NCI-H2107 treated with DMSO at 0.1 percent for 48 hours (cell line): ENCODE measurements at regions not wholly inside any gene's neighbourhood (a gene's known extent, or its start where the extent isn't known, plus 50 kb on each side); places are given as distances from the start of the nearest gene placed in this dataset.
"Not testable (repeated sequence)": the region's sequence is repeated elsewhere in the genome, so short reads cannot be mapped to it uniquely, and the experiment has no call there.

Source experiments
- DNase-seq: peaks from one replicate; lab custom pipeline; 2025; ENCODE audit not compliant: unreplicated experiment; lab: John Stamatoyannopoulos, UW

DNA sequence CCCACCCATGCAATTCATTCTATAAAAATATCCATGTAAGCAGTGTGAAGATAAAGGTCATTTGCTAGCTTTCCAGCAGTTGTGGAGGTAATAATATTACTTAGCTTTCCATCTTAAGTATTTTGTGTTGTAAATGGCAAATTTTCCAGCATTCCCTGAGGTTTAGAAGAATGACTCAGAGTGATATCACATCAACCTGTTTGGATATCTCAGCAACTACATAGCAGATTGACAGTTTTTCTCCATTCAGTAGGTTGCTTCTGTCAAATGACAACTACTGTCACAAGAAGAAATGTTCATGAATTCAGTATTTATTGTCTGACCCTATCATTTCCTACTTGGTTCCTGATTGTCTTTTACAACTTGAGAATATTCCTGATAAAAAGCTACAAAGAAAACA lies 434.9 kb upstream of the GALNTL6 start:
- no peak for DNase-seq

DNA sequence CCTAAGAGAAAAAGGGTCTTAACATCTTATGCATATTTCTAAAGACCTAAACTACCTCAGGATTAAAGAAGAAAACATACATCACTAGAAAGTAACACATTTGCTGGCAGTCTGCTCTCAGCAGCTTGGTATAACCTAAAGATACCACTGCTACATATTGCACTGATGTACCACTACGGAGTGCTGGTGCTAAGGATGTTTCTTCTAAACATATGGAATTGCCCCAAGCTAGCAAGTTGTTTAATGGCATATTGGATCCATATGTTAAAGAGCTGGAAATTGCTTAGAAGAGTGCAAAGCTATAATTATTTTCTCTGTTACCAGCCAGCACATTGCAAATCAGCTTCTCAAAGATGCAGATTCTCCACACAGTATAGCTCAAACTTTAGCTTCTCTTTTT lies 436.5 kb upstream of the GALNTL6 start:
- no peak for DNase-seq

DNA sequence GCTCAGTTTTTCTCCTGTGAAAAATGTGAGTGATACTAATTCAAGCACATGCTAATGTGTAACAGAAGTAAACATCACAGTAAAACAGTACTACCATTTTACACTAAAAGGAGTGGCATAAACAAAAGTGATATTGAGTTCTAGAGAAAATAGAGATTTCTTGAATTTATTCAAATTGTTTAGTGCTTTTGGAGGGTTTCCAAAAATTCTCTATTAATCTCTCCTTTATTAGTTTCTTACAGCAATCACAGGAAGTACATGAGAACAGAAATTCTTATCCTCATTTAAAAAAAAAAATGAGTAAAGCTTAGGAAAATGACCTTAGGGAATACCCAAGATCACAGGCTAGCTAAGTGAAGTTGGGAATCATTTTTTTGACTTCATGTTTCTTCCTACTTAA lies 459.7 kb upstream of the GALNTL6 start:
- DNase-seq, result no peak

DNA sequence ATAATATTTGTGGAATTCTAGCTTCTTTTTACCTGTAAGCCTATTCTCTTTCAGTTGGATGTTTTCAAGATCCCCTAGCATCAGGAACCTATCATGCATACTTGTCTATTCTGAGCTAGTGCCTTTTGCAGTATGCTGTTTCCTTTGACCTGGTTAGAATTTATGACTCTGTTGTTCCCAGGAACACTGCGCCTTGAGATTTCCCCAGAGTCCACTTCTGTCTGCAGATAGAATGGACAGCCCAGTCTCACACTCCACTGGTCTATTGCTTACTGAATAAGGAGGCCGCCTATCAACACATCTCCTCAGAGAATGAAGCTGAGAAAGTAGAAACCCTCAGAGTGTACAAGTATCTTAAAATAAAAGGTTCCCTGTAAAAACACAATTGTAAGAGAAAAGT lies 465.1 kb upstream of the GALNTL6 start:
- DNase-seq, result no peak

DNA sequence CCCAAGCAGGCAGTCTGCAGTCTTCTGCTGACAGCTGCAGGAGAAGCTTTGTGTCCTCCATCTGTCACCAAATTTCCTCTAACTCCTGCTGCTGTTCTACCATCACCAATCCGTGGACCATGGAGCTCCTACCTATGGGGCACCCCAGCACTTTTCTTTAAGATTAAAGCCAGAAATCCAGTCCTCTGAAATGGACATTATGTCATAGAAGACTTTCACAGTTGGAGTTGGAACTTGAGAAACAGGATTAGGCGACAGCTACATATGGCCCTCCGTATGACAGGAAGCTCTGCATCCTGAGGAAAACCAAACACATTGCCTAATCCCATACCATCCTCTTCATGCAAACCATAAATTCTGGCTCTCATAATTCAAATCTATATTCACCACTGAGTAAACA lies 470.6 kb upstream of the GALNTL6 start:
- DNase-seq, result no peak

DNA sequence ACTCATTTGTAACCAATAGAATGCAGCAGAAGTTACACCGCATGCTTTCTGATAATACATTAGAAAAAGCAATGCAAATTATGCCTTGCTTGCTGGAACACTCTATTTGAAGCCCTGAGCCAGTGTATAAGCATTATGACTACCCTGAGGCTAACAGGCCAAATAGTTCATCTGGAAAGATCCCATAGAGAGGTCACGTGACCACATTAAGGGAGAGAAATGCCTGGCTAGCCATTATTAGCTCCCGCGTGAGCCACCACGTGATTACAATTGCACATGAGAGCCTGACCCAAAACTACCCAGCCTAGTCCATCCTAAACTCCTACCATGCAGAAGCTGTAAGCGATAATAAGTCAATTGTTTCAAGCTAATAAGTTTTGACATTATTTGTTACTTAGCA lies 472.9 kb upstream of the GALNTL6 start:
- no peak for DNase-seq

DNA sequence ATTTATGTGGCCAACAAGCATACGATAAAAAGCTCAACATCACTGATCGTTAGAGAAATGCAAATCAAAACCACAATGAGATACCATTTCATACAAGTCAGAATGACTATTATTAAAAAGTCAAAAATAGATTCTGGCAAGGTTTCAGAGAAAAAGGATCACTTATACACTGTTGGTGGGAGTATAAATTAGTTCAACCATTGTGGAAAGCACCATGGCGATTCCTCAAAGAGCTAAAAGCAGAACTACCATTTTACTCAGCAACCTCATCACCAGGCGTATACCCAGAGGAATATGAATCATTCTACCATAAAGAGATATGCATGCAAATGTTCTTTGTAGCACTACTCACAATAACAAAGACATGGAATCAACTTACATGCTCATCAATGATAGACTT lies 478.7 kb upstream of the GALNTL6 start:
- no peak for DNase-seq

DNA sequence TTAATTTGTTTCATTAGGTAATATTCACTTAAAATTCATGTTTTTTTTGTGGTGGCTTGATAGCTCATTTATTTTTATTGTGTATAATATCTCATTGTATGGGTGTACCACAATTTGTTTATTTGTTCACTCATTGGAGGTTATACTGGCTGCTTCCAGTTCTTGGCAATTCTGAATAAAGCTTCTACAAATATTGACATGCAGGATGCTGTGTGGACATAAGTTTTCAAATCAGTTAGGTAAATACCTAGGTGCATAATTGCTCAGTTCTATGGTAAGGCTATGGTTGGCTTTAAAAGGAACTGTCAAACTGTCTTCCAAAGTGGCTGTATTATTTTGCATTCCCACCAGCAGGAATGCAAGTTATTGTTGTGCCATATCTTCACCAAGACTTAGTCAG lies 504.5 kb upstream of the GALNTL6 start:
- no peak for DNase-seq

DNA sequence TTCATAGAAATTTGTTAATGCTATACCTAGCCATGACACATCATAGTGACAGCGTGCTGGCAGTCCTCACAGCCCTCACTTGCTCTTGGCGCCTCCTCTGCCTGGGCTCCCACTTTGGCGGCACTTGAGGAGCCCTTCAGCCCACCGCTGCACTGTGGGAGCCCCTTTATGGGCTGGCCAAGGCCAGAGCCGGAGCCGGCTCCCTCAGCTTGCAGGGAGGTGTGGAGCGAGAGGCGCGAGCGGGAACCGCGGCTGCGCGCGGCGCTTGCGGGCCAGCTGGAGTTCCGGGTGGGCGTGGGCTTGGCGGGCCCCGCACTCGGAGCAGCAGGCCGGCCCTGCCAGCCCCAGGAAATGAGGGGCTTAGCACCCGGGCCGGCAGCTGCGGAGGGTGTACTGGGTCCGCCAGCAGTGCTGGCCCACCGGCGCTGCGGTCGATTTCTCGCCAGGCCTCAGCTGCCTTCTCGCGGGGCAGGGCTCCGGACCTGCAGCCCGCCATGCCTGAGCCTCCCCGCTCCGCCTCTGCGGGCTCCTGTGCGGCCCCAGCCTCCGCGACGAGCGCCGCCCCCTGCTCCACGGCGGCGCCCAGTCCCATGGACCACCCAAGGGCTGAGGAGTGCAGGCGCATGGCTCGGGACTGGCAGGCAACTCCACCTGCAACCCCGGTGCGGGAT lies 515.0 kb upstream of the GALNTL6 start:
- not testable (repeated sequence) for DNase-seq

DNA sequence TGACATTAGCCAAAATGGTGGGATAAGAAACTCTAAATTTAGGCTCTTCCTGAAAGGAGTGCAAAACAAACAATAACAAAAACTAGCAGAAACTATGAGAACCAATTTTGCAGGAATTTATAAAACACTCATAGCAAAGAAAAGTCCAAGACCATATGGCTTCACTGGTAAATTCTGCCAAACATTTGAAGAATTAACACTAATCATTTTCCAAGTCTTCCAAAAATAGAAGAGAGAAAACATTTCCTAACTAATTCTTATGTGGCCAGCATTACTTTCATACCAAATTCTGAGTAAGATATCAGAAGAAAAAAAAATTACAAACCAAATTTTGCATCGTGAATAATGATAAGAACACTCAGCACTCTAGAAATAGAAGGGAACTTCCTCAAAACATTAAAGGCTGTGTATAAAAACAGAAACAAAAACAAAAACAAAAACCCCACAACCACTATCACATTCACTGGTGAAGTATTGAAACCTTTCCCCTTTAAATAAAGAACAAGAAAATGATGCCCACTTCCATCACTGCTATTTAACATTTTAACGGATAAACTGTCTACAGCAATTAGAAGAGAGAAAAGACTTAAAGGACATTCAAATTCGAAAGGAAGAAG lies 524.3 kb upstream of the GALNTL6 start:
- no peak for DNase-seq

DNA sequence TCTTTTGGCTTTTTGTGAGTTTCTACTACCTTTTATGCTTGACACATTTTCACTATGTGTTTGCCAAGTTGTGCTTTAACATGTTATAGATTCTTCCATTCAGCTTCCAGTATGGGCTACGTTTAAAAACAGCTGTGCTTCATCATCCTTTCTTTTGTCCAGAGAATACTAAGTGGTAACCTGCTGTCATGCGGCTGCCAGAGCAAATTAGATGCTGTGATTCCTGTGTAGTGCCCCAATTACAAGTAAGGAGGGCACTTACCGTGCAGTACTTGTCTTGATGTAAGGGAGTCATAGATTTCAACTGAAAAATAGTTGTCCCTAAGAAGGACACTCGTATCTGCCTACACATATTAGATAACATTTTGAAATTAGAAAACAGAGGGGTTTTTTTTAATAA lies 531.8 kb upstream of the GALNTL6 start:
- no peak for DNase-seq

DNA sequence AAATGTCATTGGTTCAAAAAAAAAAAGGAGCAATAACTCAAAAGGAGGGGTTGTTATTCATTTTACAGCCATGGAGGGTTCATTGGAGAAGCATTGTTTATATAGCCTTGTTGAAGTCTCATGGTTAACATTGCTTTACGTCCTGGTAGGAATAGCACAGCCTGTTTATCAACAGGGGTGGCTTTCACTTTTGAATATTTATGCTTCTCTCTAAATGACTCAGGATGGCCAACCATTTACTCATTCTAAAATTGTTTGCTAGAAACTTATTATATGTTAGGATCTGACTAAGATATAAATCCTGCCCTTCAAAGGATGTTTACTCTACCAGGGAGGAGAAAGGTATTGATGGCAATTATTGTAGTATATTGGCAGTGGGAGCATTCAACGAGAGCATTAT lies 534.1 kb upstream of the GALNTL6 start:
- DNase-seq, result no peak

DNA sequence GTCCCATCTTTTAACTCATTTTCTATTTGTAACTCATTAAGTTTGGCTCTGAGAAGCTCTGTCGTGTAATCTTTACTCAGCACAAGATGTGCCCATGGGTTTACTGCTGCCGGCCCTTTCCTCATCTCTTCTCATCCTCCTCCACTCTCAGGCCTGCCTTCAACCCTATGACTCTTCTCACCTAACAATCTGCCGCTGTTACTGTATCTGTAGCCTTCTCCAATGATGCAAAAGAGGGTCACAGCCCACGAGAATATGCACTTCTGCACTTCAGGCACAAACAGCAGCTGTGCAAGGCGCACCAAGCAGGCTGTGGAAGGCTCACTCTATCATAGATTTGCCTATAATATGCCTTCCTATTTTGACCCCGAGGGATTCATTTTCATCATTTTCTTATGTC lies 546.5 kb upstream of the GALNTL6 start:
- no peak for DNase-seq

DNA sequence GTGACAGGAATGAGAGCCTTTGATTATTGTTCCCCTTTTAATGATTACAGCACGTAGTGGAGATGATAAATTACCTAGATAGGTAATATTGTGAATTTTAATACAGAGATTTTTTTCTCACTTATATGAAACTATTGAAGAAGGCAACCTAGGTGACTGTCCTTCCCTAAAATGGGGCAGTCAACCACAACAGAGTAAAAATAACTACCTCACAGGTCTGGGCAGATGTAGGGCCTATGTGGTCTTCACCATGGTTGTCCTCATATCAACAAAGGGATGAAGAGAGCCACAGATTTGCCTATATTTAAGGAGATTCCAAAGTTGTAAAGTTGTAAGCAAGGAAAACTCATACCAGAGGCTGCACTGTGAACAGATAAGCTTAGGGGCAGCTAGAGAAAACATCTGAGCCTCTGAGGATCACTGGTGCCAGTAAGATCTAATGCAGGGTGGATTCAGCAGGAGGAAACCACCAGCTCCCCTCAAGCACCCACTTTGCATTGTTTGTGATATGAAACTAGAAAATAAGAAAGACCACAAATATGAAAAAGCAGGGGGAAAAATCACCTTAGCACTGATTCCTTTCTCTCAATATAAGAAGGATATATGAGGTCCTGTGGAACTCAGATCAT lies 547.9 kb upstream of the GALNTL6 start:
- DNase-seq, result no peak

DNA sequence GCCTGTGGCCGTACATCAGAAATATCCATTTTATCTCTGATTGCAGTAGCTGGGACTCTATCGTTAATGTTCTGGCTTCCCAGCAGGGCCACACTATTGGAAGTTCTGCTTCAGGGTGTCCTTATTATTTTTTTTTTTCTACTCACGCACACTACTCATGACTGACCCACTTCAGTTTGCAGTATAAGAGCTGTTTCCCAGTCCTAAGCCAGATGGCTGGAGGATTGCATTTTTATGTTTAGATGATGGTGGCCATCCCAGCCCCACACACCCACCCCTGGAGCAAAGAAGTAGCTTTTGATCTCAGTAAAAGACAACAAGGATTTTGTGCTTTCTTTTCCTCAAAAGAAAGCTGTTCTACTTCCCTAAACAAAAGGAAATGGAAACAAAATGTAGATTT lies 557.0 kb upstream of the GALNTL6 start:
- DNase-seq, result no peak

DNA sequence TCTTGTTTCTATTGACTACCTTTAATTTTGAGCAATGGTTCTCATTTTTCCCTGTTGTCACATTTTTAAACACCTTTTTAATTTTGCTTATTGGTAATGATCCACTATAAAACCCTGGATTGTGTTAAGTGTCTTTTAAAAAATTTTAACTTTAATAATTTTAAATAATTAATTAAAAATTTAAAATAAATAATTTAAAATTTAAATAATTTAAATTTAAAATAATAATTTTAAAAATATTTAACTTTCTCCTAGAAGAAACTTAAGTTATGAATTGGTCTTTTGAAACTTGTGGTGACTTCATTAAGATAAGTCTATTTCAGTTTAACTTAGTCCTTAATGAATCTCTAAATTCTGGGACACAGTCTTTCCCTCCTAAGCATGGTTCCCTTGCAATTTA lies 566.3 kb upstream of the GALNTL6 start:
- DNase-seq, result no peak

DNA sequence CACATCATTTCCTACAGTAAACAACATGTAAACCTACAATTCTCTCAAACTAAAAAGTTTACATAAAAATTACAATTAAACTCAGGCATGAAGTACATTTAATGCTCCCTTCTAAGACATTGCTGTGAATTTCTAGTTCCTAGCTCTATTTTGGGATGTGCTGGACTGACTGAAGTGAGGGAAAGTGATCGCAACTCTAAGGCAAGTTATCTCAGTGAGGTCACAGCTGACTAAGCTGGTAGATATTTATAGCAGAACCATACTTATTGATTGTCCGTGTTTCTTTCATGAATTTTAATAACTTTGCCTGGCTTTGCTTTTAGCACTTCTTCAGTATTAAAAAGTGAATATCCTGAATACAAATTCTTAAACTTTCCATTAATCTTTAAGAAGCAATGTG lies 570.4 kb upstream of the GALNTL6 start:
- DNase-seq, result no peak

DNA sequence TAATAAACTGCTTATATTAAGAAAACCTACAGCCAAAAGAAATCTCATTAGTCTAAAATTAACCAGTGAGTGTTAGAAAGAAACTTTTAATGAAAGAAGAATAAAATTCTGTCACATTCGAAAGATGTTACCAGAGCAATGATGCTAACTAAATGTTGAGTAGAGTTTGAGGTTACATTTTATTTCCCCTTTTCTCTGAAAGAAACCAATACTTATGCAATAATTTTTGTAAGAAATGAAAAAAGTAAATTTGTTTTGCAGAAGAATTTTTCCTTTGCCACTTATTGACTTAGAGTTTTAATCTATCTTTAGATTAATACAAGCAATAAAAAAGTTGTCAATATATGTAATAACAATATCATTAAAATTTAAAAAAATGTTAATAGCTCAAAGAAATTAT lies 574.0 kb upstream of the GALNTL6 start:
- no peak for DNase-seq

DNA sequence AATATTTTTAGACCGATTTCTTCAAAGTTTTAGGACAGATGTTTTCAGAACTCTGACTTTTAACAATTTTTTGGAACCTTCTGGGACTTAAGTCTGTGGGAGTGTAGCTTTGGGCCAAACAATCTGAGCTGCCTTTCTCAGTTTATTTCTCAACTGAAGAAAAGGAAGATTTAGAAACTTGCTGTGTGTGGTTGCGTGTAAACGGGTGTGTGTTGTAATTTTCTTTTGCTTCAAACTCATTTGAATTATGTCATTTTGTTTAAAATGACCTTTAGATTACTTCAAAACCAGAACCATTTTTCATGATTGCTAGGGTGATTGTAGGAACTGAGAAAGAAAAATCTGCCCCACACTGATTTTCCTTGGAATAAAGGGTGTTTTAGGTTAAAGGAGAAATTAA lies 577.7 kb upstream of the GALNTL6 start:
- DNase-seq, result no peak

DNA sequence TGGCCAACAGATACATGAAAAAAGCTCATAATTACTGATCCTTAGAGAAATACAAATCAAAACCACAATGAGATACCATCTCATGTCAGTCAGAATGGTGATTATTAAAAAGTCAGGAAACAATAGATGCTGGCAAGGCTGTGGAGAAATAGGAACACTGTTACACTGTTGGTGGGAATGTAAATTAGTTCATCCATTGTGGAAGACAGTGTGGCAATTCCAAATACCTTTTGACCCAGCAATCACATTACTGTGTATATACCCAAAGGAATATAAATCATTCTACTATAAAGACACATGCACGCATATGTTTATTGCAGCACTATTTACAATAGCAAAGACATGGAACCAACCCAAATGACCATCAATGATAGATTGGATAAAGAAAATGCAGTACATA lies 583.9 kb upstream of the GALNTL6 start:
- DNase-seq, result not testable (repeated sequence)

DNA sequence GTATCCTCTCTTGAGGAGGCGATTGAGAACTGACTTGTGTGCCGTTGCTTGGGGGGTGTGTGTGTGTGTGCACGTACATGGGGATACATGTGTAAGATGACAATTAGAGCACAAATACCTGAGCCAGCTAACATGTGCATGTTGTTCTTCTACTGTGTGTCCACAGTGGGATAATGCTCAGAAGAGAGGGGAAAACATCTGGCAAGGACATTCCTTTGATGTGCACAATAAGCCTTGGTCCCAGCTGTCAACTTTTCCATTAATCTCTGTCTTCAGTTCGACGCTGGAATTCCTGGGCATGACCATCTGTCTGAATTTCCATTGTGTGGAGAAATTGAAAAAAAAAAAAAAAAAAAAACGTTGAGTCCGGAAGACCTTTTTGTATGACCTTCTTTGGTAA lies 592.0 kb upstream of the GALNTL6 start:
- no peak for DNase-seq

DNA sequence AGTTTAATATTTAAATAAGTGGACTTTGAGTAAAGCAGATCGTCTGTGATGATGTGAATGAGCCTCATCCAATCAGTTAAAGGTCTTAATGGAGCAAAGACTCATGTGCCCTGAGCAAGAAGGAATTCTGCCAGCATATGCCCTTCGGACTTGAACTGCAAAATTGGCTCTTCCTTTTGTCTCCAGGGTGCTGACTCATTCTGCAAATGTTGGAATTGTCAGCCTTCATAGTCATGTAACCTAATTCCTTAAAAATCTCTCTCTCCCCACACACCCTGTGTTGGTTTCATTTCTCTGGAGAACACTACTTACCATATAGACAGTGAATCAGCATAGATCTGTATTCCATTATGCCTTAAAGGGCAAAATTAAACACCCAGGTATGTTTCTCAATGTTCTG lies 609.8 kb upstream of the GALNTL6 start:
- no peak for DNase-seq

DNA sequence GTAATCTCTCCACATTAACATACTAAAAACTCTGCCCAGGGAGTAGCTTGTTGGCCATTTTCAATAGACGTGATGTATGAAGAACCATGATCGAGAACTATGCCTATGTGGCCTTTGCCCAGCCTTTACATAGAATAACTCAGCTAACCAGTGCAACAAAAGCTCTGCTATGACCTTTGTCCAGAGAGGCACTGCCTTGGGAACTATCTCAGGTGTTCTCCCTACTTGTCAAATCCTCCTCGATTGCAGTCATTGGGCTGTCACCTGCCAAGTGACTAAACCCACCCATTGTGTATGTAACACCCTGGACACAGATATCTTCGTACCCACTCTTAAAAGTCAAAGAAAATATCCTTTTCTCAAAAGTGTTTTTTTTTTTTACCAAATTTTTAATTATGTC lies 610.3 kb upstream of the GALNTL6 start:
- DNase-seq, result no peak
